Astrocyte (in vitro differentiated cells and primary cell): ENCODE measurements at regions not wholly inside any gene's neighbourhood (a gene's known extent, or its start where the extent isn't known, plus 50 kb on each side); places are given as distances from the start of the nearest gene placed in this dataset.

Source experiments
- EZH2 ChIP-seq: IDR thresholded peaks from 2 replicates; pipeline ENCODE4 v1.6.1; 2012; ENCODE audit warnings: mild to moderate bottlenecking, low read length, inconsistent platforms; ENCODE audit not compliant: insufficient read depth
- TF ChIP-seq, protein P1 (sequence below): IDR thresholded peaks from 2 replicates; pipeline ENCODE4 v1.5.1; 2011; ENCODE audit warnings: low read depth, mild to moderate bottlenecking, inconsistent platforms, low read length, moderate library complexity; ENCODE audit not compliant: insufficient read depth

DNA sequence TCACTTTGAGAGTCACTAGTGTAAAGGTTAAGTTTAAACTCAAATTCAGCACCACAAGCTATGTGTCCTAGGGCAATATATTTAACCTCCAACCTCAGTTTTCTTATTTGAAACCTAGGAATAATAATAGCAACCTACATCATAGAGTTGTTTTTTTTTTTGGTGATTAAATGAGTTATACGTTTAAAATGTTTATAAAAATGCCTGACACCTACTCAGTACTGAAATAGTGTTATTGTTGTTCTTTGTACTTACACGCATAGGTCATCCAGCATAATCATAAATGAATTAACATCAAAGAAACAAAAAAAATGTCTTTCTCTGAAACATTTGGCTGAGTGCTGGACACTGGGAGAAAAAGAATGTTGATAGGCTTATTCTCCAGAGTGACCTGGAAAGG is 266.8 kb upstream of the PRMT6 start:
- TF ChIP-seq, protein P1, sequence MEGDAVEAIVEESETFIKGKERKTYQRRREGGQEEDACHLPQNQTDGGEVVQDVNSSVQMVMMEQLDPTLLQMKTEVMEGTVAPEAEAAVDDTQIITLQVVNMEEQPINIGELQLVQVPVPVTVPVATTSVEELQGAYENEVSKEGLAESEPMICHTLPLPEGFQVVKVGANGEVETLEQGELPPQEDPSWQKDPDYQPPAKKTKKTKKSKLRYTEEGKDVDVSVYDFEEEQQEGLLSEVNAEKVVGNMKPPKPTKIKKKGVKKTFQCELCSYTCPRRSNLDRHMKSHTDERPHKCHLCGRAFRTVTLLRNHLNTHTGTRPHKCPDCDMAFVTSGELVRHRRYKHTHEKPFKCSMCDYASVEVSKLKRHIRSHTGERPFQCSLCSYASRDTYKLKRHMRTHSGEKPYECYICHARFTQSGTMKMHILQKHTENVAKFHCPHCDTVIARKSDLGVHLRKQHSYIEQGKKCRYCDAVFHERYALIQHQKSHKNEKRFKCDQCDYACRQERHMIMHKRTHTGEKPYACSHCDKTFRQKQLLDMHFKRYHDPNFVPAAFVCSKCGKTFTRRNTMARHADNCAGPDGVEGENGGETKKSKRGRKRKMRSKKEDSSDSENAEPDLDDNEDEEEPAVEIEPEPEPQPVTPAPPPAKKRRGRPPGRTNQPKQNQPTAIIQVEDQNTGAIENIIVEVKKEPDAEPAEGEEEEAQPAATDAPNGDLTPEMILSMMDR, result no peak
- TF ChIP-seq EZH2, result no peak
